ENCODE measurements at regions not wholly inside any gene's neighbourhood (a gene's known extent, or its start where the extent isn't known, plus 50 kb on each side); places are given as distances from the start of the nearest gene placed in this dataset.
"Not testable (repeated sequence)": the region's sequence is repeated elsewhere in the genome, so short reads cannot be mapped to it uniquely, and the experiment has no call there.

- no peak for DNase-seq
Observed at GRCh38 chr11:38842991-38843390, 2245.0 kb upstream of the RAG2 start.

- DNase-seq = no peak
Observed at GRCh38 chr11:38839071-38839470, 2241.0 kb upstream of the RAG2 start.

GRCh38 chr11:38835966-38836365, 2237.9 kb upstream of the RAG2 start:
- DNase-seq = no peak

GRCh38 chr11:38824573-38824972, 2226.5 kb upstream of the RAG2 start:
- no peak for DNase-seq

GRCh38 chr11:38821786-38822185, 2223.8 kb upstream of the RAG2 start:
- not testable (repeated sequence) for DNase-seq

GRCh38 chr11:38819981-38820380, 2221.9 kb upstream of the RAG2 start:
- no peak for DNase-seq

GRCh38 chr11:38818720-38819119, 2220.7 kb upstream of the RAG2 start:
- DNase-seq = no peak

GRCh38 chr11:38814670-38815069, 2216.6 kb upstream of the RAG2 start:
- DNase-seq = no peak

GRCh38 chr11:38809521-38809920, 2211.5 kb upstream of the RAG2 start:
- no peak for DNase-seq

GRCh38 chr11:38796281-38796680, 2198.2 kb upstream of the RAG2 start:
- peak; percentile 35 for DNase-seq

GRCh38 chr11:38795027-38795426, 2197.0 kb upstream of the RAG2 start:
- no peak for DNase-seq

GRCh38 chr11:38791346-38791961, 2193.4 kb upstream of the RAG2 start:
- no peak for DNase-seq

- DNase-seq = no peak
Observed at GRCh38 chr11:38788561-38788960, 2190.5 kb upstream of the RAG2 start.

- no peak for DNase-seq
Observed at GRCh38 chr11:38784164-38784563, 2186.1 kb upstream of the RAG2 start.

GRCh38 chr11:38766796-38767195, 2168.8 kb upstream of the RAG2 start:
- no peak for DNase-seq

- DNase-seq = no peak
Observed at GRCh38 chr11:38759394-38759793, 2161.4 kb upstream of the RAG2 start.

- no peak for DNase-seq
Observed at GRCh38 chr11:38756537-38756936, 2158.5 kb upstream of the RAG2 start.

GRCh38 chr11:38751421-38751820, 2153.4 kb upstream of the RAG2 start:
- DNase-seq = no peak

GRCh38 chr11:38746516-38746915, 2148.5 kb upstream of the RAG2 start:
- not testable (repeated sequence) for DNase-seq

- DNase-seq = no peak
Observed at GRCh38 chr11:38723361-38723760, 2125.3 kb upstream of the RAG2 start.

- DNase-seq = no peak
Observed at GRCh38 chr11:38721586-38722315, 2123.7 kb upstream of the RAG2 start.

GRCh38 chr11:38718659-38719058, 2120.6 kb upstream of the RAG2 start:
- DNase-seq = no peak

GRCh38 chr11:38718049-38718448, 2120.0 kb upstream of the RAG2 start:
- DNase-seq = no peak

- no peak for DNase-seq
Observed at GRCh38 chr11:38711110-38711509, 2113.1 kb upstream of the RAG2 start.

GRCh38 chr11:38710262-38710661, 2112.2 kb upstream of the RAG2 start:
- DNase-seq = no peak
